Spinal cord (tissue), 9 donors: ENCODE measurements at regions not wholly inside any gene's neighbourhood (a gene's known extent, or its start where the extent isn't known, plus 50 kb on each side); places are given as distances from the start of the nearest gene placed in this dataset.

Experiments used
- DNase-seq, 6 donors: peaks; one replicate each; pipeline versions ENCODE4 v3.0.0 to v3.0.0-alpha.2; 2013 to 2015; ENCODE audit warnings: low spot score in 6 of 6, low read depth in 4 of 6
- H3K27ac ChIP-seq: one replicate; pipeline ENCODE4 v1.5.1; 2013; ENCODE audit warnings: low read depth, low read length, control low read depth
- H3K27me3 ChIP-seq: one replicate; pipeline ENCODE4 v1.6.1; 2013; ENCODE audit warnings: low read length; ENCODE audit not compliant: control insufficient read depth, insufficient read depth
- H3K36me3 ChIP-seq: one replicate; pipeline ENCODE4 v1.6.1; 2013; ENCODE audit warnings: low read length; ENCODE audit not compliant: control insufficient read depth, insufficient read depth
- H3K4me1 ChIP-seq: one replicate; pipeline ENCODE4 v1.6.1; 2013; ENCODE audit warnings: low read length; ENCODE audit not compliant: control insufficient read depth, insufficient read depth
- H3K4me3 ChIP-seq: one replicate; pipeline ENCODE4 v1.5.1; 2013; ENCODE audit warnings: low read depth, low read length, control low read depth
- H3K9me3 ChIP-seq: one replicate; pipeline ENCODE4 v1.6.1; 2013; ENCODE audit warnings: low read length; ENCODE audit not compliant: control insufficient read depth, insufficient read depth
- WGBS: methylation state at CpG from one replicate; pipeline ENCODE4 v1.1.5; 2013; ENCODE audit warnings: missing lambda C conversion rate; ENCODE audit not compliant: insufficient coverage; 5-methylcytosine and 5-hydroxymethylcytosine counted together
- donor health status: healthy.

DNA sequence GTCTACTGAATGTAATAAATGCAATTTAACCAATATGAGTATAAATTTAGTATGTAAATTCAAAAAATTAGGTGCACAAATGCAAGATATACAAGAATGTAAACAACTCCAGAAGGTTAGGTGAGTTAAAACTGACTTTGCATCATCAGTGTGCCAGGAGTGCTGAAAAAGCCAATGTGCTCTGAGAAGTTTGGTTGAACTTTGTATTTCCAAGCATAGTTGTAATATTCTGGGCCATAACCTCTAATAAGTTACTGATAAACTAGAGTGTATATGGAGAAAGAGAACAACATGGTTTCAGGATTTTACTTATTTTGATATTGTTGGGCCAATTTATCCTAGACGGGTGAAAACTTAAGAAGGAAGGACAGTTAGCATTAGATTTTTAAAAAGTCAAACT lies 876.9 kb upstream of the GHITM start:
- no CpG with 5 or more reads among the region's 1 CpG for WGBS

DNA sequence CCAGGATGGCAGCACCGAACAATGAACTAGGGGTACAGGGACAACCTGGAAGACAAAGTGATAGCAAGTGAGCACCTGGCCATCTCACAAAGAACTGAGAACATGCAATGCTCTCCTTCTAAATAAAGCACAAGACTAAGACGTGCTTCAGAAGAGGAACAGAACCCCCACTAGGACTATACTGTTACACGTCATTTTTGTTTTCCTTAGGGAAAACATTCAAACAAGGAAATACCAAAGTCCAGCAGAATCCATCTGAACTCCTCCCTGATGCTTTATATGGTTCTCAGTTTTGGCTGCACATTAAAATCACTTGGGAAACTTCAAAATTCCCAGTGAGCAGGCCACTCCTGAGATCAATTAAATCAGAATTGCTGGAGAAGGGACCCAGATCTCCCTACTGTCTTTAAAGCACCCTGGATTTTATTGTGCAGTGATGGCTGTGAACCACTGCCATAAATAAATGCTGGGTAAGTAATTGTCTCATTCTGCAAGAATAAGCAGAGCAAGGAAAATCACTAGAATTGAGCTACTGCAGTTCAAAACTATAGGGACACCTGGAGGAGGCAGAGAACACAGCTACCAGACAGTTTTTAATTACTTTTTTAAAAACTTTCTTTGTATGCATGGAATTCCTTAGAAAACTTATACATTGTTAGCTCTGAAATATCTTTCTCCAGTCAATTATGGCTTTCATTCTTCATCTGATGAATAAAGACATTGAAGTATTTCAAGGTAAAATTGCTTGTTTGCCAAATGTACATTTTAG lies 866.5 kb upstream of the GHITM start:
- no peaks in the 10 kb centered on the region for H3K4me1 ChIP-seq
- 85% methylated on average over 3 of the region's 3 CpGs for WGBS
- H3K36me3 ChIP-seq: no peaks in the 10 kb centered on the region
- no peaks in the 10 kb centered on the region for H3K9me3 ChIP-seq
- no peak overlapping the region for H3K27ac ChIP-seq
- H3K4me3 ChIP-seq: no peak overlapping the region
- DNase-seq: peak in 1 of 6 donors; percentile 21
- H3K27me3 ChIP-seq: no peaks in the 10 kb centered on the region

More for the DNA sequence above, 876.9 kb upstream of the GHITM start:
- Histone ChIP-seq H3K27ac (no peak overlapping the region), H3K4me3 (no peak overlapping the region), H3K27me3 (no peaks in the 10 kb centered on the region), H3K4me1 (no peaks in the 10 kb centered on the region), H3K36me3 (no peaks in the 10 kb centered on the region), H3K9me3 (no peaks in the 10 kb centered on the region)
- DNase-seq: no peak

DNA sequence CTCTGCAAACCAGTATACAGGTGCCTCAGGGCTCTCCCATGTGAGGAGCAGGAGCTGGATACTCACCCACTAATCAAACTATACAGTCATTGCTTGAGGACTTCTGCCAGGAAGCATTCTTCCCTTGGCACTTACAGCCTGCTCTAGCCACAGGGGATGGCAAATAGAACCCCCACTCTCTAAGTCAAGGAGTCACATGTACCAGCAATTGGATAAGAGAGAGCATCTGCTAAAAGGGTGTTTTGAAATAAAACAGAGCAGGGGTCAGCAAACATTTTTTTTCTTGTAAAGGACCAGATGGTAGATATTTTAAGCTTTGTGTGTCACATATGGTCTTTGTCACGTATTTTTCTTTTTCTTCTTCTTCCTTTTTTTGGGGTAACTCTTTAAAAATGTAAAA lies 865.2 kb upstream of the GHITM start:
- H3K9me3 ChIP-seq: no peaks in the 10 kb centered on the region
- no peaks in the 10 kb centered on the region for H3K36me3 ChIP-seq
- H3K4me3 ChIP-seq: no peak overlapping the region
- H3K27me3 ChIP-seq: no peaks in the 10 kb centered on the region
- H3K27ac ChIP-seq: no peak overlapping the region
- H3K4me1 ChIP-seq: no peaks in the 10 kb centered on the region
- WGBS: no CpG with 5 or more reads among the region's 1 CpG
- peak in 1 of 6 donors; percentile 28 for DNase-seq

DNA sequence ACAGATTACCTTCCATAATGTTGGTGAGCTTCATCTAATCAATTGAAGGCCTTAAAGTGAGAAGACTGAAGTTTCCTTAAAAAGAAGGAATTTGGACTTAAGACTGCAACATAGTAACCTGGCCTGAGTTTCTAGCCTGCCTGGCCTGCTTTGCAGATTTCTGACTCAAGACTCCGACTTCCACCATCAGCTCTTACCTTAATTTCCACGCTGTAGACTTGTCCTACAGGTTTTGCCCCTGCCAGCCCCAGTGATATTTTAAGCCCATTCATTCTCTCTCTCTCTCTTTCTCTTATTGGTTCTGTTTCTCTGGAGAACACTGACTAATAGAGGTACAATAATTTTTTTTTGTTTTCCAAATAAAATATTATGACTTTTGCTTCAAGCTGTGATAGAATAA lies 862.3 kb upstream of the GHITM start:
- Histone ChIP-seq H3K27ac (no peak overlapping the region), H3K4me1 (no peaks in the 10 kb centered on the region), H3K36me3 (no peaks in the 10 kb centered on the region), H3K27me3 (no peaks in the 10 kb centered on the region), H3K4me3 (no peak overlapping the region), H3K9me3 (no peaks in the 10 kb centered on the region)
- 100% methylated on average over 2 of the region's 2 CpGs for WGBS
- no peak for DNase-seq

DNA sequence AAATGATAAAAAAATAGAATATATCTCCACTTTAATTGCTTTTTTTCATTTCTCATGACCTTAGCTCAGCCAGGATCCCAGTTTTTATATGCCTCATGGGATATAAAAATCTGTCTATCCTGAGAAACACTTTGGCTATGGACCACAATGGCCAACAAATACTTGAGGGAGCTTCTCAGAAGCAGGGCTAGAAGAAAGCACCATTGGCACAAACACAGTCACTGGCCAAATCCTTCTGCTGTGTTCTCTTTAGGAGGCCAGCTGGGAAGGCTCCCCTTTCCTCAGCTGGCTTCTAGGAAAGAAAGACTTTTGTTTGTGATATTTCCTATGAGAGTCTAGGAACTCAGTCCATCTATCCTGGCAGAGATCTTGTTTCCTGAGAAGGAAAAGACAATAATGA lies 856.2 kb upstream of the GHITM start:
- H3K4me3 ChIP-seq: no peak overlapping the region

GRCh38 chr10:83287374-83287773 lies 851.9 kb upstream of the GHITM start:
- WGBS: 100% methylated on average over 2 of the region's 2 CpGs
- Histone ChIP-seq H3K4me1 (no peaks in the 10 kb centered on the region), H3K27me3 (no peaks in the 10 kb centered on the region), H3K36me3 (no peaks in the 10 kb centered on the region), H3K4me3 (no peak overlapping the region), H3K27ac (no peak overlapping the region), H3K9me3 (no peaks in the 10 kb centered on the region)
- DNase-seq: no peak

More for the DNA sequence above, 856.2 kb upstream of the GHITM start:
- DNase-seq: no peak
- no peaks in the 10 kb centered on the region for H3K27me3 ChIP-seq
- H3K4me1 ChIP-seq: no peaks in the 10 kb centered on the region
- no peaks in the 10 kb centered on the region for H3K36me3 ChIP-seq
- H3K9me3 ChIP-seq: no peaks in the 10 kb centered on the region
- H3K27ac ChIP-seq: no peak overlapping the region

DNA sequence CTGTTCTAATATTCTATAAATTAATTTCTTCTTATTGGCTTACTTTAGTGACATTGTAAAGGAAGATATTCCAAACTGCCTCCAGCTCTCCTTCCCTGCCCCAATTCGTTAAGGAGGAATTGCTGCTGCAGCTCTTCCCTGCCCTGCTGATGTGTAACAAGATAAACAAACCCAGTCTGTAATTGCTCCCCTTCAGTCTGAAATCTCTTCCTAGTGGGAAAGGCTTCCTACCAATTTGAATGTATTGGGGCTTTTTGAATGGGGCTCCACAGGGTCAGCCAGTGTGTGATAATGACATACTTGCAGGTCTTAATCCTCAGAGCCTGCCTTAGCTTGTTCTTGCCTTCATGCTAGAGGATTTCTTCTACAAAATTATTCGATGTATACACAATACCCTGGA lies 849.9 kb upstream of the GHITM start:
- no peaks in the 10 kb centered on the region for H3K9me3 ChIP-seq
- no peaks in the 10 kb centered on the region for H3K27me3 ChIP-seq
- no peaks in the 10 kb centered on the region for H3K4me1 ChIP-seq
- H3K27ac ChIP-seq: no peak overlapping the region
- DNase-seq: peak in 1 of 6 donors; percentile 40
- 29% methylated on average over 1 of the region's 2 CpGs for WGBS
- no peaks in the 10 kb centered on the region for H3K36me3 ChIP-seq
- no peak overlapping the region for H3K4me3 ChIP-seq

GRCh38 chr10:83289948-83290347 lies 849.4 kb upstream of the GHITM start:
- no peak for DNase-seq
- Histone ChIP-seq H3K4me3 (no peak overlapping the region), H3K4me1 (no peaks in the 10 kb centered on the region), H3K27ac (no peak overlapping the region), H3K27me3 (no peaks in the 10 kb centered on the region), H3K9me3 (no peaks in the 10 kb centered on the region), H3K36me3 (no peaks in the 10 kb centered on the region)
- WGBS: no CpG with 5 or more reads among the region's 1 CpG

DNA sequence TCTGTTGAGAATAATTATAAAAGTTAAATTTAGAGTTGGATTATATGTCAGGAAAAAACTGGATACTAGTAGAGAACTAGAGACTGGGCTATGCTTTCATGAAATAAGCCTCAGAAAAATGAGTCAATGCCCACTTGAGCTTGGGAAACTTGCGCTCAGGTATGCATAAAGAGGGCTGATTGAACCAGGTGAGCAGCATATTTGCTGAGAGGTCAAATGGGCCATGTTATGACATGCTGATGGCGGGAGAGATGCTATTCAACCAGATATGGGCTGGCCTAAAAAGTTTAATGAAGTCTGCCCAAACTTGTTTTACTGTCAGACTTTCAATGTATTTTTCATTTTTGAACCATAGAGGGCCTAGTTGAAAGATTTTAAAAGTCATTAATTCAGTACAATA lies 837.6 kb upstream of the GHITM start:
- no peak overlapping the region for H3K4me3 ChIP-seq
- DNase-seq: no peak
- no peak overlapping the region for H3K27ac ChIP-seq
- no peaks in the 10 kb centered on the region for H3K4me1 ChIP-seq
- no peaks in the 10 kb centered on the region for H3K36me3 ChIP-seq
- whole genome bisulfite sequencing: 100% methylated on average over 1 of the region's 2 CpGs
- H3K27me3 ChIP-seq: no peaks in the 10 kb centered on the region
- H3K9me3 ChIP-seq: no peaks in the 10 kb centered on the region

GRCh38 chr10:83302623-83303022 lies 836.7 kb upstream of the GHITM start:
- Histone ChIP-seq H3K4me3 (no peak overlapping the region), H3K9me3 (no peaks in the 10 kb centered on the region), H3K36me3 (no peaks in the 10 kb centered on the region), H3K27me3 (no peaks in the 10 kb centered on the region), H3K27ac (no peak overlapping the region), H3K4me1 (no peaks in the 10 kb centered on the region)
- WGBS: no CpG with 5 or more reads among the region's 1 CpG
- DNase-seq: no peak
